Endodermal cell (in vitro differentiated cells): ENCODE measurements at regions not wholly inside any gene's neighbourhood (a gene's known extent, or its start where the extent isn't known, plus 50 kb on each side); places are given as distances from the start of the nearest gene placed in this dataset.

Source experiments
- DNase-seq: peaks from one replicate; pipeline ENCODE4 v3.0.0-alpha.2; 2017
- H3K27ac ChIP-seq: 2 replicates; pipeline ENCODE4 v1.5.1; 2013; ENCODE audit warnings: mild to moderate bottlenecking, low read depth, low read length, moderate library complexity
- H3K27me3 ChIP-seq: 2 replicates; pipeline ENCODE4 v1.6.1; 2013; ENCODE audit warnings: mild to moderate bottlenecking, low read length, moderate library complexity; ENCODE audit not compliant: insufficient read depth, control insufficient read depth, poor library complexity, severe bottlenecking
- H3K36me3 ChIP-seq: 2 replicates; pipeline ENCODE4 v1.7.0; 2013; ENCODE audit warnings: mild to moderate bottlenecking, low read length, moderate library complexity; ENCODE audit not compliant: control insufficient read depth, insufficient read depth
- H3K4me1 ChIP-seq: one replicate; pipeline ENCODE4 v1.7.0; 2013; ENCODE audit warnings: low read length; ENCODE audit not compliant: control insufficient read depth, insufficient read depth
- H3K4me3 ChIP-seq: 2 replicates; pipeline ENCODE4 v1.5.1; 2013; ENCODE audit warnings: mild to moderate bottlenecking, low read length, moderate library complexity
- H3K9ac ChIP-seq: 2 replicates; pipeline ENCODE4 v1.6.1; 2013; ENCODE audit warnings: mild to moderate bottlenecking, low read length, moderate library complexity; ENCODE audit not compliant: poor library complexity, severe bottlenecking; ENCODE audit errors: extremely low read depth
- H3K9me3 ChIP-seq: 2 replicates; pipeline ENCODE4 v1.6.1; 2013; ENCODE audit warnings: mild to moderate bottlenecking, low read length, moderate library complexity; ENCODE audit not compliant: control insufficient read depth
- H3K27ac Mint-ChIP-seq: 2 replicates; pipeline ENCODE4 v1.8.0; 2020; ENCODE audit warnings: mixed read lengths
- H3K27me3 Mint-ChIP-seq: 2 replicates; pipeline ENCODE4 v1.8.0; 2021; ENCODE audit warnings: mild to moderate bottlenecking, mixed read lengths; ENCODE audit not compliant: insufficient read depth
- H3K36me3 Mint-ChIP-seq: 2 replicates; pipeline ENCODE4 v1.8.0; 2020; ENCODE audit warnings: low read depth, mixed read lengths
- H3K4me1 Mint-ChIP-seq: 2 replicates; pipeline ENCODE4 v1.8.0; 2020; ENCODE audit warnings: mixed read lengths
- H3K4me3 Mint-ChIP-seq: 2 replicates; pipeline ENCODE4 v1.8.0; 2020; ENCODE audit warnings: mild to moderate bottlenecking, moderate library complexity, mixed read lengths
- H3K9me3 Mint-ChIP-seq: 2 replicates; pipeline ENCODE4 v1.8.0; 2020; ENCODE audit warnings: mild to moderate bottlenecking, mixed read lengths
- CTCF ChIP-seq: fragments of 200-600 bp; sonication (generic); conservative IDR thresholded peaks from 2 replicates; pipeline ENCODE4 v1.5.0; 2021; ENCODE audit warnings: antibody characterized with exemption, mild to moderate bottlenecking
- WGBS, 2 experiments: methylation state at CpG; one replicate each; pipeline versions ENCODE4 v1.1.5 to v1.1.7; 2013; ENCODE audit warnings: missing lambda C conversion rate in 2 of 2, mixed read lengths in 1 of 2; ENCODE audit not compliant: insufficient coverage in 1 of 2, insufficient read length in 1 of 2; 5-methylcytosine and 5-hydroxymethylcytosine counted together

GRCh38 chr1:116260621-116261020 lies 112.4 kb upstream of the ATP1A1 start:
- H3K36me3 ChIP-seq, result no peaks in the 10 kb centered on the region
- Mint-ChIP-seq H3K4me1 (peaks cover 44% of the 10 kb centered on the region), H3K9me3 (no peaks in the 10 kb centered on the region), H3K27ac (no peak overlapping the region), H3K4me3 (no peak overlapping the region), H3K27me3 (no peaks in the 10 kb centered on the region), H3K36me3 (no peaks in the 10 kb centered on the region)
- no peak overlapping the region for H3K9ac ChIP-seq
- peaks cover 21% of the 10 kb centered on the region for H3K4me1 ChIP-seq
- no peak for DNase-seq
- TF ChIP-seq CTCF, result no peak
- no peak overlapping the region for H3K27ac ChIP-seq
- no peaks in the 10 kb centered on the region for H3K9me3 ChIP-seq
- no peaks in the 10 kb centered on the region for H3K27me3 ChIP-seq
- H3K4me3 ChIP-seq, result no peak overlapping the region
- 96 to 97% methylated on average over 3 to 4 of the region's 4 CpGs for WGBS, 2 experiments

- no peaks in the 10 kb centered on the region for H3K27me3 ChIP-seq
- no peak for DNase-seq
- Mint-ChIP-seq H3K4me1 (peaks cover 46% of the 10 kb centered on the region), H3K36me3 (no peaks in the 10 kb centered on the region), H3K27ac (peak overlapping the region; percentile 6), H3K27me3 (no peaks in the 10 kb centered on the region), H3K9me3 (no peaks in the 10 kb centered on the region), H3K4me3 (no peak overlapping the region)
- H3K4me1 ChIP-seq, result peaks cover 18% of the 10 kb centered on the region
- H3K4me3 ChIP-seq, result no peak overlapping the region
- H3K9ac ChIP-seq, result no peak overlapping the region
- WGBS, 2 experiments, result 71 to 77% methylated on average over 5 to 7 of the region's 7 CpGs
- no peak for TF ChIP-seq CTCF
- H3K9me3 ChIP-seq, result no peaks in the 10 kb centered on the region
- no peaks in the 10 kb centered on the region for H3K36me3 ChIP-seq
- H3K27ac ChIP-seq, result no peak overlapping the region
Measured at GRCh38 chr1:116261227-116261626, 111.8 kb upstream of the ATP1A1 start.

GRCh38 chr1:116262207-116262994 lies 110.6 kb upstream of the ATP1A1 start:
- Histone ChIP-seq H3K4me3 (no peak overlapping the region), H3K9ac (no peak overlapping the region), H3K36me3 (no peaks in the 10 kb centered on the region), H3K4me1 (peaks cover 29% of the 10 kb centered on the region), H3K27me3 (no peaks in the 10 kb centered on the region), H3K9me3 (no peaks in the 10 kb centered on the region), H3K27ac (no peak overlapping the region)
- Mint-ChIP-seq H3K36me3 (no peaks in the 10 kb centered on the region), H3K9me3 (no peaks in the 10 kb centered on the region), H3K4me3 (no peak overlapping the region), H3K4me1 (peaks cover 57% of the 10 kb centered on the region), H3K27ac (peak overlapping the region; percentile 82), H3K27me3 (no peaks in the 10 kb centered on the region)
- 63 to 76% methylated on average over 4 to 8 of the region's 8 CpGs for WGBS, 2 experiments
- no peak for TF ChIP-seq CTCF
- DNase-seq, result no peak
